ENCODE measurements at regions not wholly inside any gene's neighbourhood (a gene's known extent, or its start where the extent isn't known, plus 50 kb on each side); places are given as distances from the start of the nearest gene placed in this dataset.

DNA sequence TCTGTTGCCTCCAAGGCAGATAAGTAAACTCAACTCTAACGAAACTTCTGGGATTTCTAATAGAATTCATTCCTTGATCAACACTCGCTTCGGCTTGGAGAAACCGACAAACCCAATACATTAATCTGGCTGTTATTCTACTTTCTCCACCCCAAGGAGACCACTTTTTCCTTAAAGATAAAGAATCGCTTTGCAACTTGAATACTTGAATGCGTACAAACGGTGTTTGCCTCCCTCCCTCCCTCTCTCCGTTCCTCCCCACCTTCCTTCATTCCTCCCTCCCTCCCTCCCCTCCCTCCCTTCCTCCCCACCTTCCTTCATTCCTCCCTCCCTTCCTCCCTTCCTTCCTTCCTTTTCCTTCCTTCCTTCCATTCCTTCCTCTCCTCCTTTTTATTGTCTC lies 432.6 kb downstream of the HAPSTR1 start:
- DNase-seq: no peak

DNA sequence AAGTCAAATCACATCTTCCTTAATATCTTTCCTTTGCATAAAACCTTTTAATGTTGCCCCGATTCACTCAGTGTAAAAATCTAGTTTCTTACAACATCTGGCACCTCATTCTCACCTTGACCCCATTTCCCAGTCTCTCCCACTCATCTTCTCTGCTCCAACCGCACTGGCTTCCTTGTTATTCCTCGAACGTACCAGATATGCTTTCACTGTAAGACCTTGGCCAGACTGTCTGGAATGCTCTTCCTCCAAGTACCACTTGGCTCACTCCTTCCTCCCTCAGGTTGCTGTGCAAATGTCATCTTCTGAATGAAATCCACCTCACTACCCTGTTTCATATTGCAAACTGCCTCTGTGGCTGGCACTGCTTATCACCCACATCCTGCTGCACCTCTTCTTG lies 433.6 kb downstream of the HAPSTR1 start:
- DNase-seq: no peak

DNA sequence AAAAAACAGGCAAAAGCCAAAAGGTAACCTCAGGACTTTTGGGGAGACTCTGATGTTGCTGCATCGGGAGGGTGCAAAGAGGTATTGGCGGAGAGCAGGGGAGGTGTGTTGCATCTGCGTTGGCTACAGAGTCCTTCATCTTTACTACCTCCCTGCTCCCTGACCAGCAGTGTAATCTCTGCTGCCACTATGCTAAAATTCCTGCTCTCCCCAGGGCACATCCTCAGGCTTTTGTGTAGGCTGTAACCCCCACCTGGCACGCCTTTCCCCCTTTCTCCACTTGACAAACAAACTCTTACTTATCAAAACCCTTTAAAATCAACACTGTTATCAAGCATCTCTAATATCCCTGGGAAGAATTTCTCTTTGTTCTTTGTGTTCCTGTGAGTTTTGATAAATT lies 435.3 kb downstream of the HAPSTR1 start:
- DNase-seq: no peak

DNA sequence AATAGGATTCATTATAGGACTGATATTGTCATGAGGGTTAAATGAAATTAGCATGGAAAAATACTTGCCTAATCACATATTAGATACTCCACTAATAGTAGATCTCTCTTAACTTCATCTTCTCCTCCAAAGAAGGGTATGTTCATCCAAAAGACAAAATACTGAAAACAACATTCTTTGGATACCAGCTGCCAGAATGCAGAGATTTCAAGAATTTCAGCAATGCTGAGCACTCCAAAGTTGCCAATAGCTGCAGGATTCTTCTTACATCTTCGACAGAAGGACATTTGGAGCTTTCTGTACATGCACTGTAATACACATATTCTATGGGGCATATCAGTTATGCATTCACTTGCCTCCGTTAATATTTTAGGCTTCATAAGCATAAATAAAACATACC lies 436.5 kb downstream of the HAPSTR1 start:
- no peak for DNase-seq

DNA sequence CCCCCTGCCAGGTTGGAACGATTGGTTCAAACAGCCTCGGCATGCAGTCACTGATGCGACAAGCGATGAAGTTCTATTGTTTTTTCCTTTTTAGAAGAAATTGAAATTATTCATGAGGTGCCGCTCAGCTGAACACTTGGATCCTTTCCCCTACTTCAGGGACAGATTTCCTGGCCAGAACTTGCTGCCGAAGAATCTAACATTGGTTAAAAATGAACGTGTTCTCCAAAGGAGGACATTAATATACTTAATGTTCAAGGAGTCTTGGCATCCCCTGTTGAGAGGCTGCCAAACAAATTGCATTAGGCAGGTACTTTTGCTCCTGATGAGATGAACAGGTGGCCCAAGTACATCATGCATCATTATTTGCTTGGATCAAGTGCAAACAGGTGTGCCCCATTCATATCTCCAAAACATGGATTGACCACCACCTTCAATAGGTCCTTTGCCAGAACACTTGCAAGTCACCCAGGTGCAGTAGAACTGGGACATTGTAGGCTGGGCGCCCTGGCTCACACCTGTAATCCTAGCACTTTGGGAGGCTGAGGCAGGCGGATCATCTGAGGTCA lies 437.2 kb downstream of the HAPSTR1 start:
- DNase-seq: no peak

DNA sequence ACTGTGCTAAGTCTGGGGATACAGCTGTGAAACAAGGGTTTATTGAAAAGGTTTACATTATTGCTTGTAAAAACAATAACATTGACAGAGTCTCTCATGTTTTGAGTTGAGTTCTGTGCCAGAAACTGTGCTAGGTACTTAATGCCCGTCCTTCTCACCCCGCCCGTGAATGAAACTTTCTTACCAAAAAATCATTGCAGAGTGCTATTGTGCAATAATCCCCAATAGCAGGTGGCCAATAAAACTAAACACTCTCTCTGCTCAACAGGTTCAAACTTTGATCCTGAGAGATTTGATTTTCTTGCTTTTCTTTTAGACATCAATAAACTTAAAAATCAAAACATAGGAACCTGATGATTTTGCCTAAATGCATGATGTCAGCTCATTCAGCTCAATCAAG lies 441.6 kb downstream of the HAPSTR1 start:
- DNase-seq: no peak

DNA sequence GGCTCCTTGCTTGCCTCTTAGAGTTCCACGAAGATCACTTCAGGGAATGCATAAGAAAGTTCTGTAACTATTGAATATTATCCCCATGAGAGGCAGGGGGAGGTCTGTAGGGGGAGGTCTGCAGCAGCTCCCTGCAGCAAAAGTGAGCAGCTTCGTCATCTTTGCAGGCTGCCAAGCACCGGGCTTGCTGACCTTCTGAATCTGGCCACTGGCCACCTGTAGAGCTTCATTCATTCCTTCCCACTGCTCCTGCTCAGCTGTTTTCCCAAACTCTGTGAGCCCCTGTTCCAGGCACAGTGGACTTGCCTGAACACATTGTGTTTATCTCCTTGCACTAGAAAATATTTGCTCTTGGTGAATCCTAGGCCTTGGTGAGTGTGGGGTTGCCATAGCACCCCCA lies 443.3 kb downstream of the HAPSTR1 start:
- DNase-seq: no peak

DNA sequence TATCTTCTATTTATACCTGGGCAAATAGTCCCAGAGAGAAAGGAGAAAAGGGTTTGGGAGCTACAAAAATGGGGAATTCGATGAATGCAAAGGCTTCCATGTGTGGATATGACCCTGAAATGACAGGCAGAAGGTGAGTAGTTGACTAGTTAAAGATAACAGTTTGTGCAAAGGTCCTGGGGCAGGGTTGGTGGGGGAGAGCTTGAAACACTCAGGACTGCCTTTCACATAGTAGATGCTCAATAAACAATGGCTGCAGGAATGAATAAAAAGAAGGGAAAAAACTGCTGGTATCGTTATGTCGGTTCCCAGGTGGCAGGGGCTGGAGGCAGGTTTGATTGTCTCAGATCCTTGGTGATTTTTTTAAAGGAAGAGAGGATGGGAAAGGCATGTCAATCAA lies 445.5 kb downstream of the HAPSTR1 start:
- no peak for DNase-seq

DNA sequence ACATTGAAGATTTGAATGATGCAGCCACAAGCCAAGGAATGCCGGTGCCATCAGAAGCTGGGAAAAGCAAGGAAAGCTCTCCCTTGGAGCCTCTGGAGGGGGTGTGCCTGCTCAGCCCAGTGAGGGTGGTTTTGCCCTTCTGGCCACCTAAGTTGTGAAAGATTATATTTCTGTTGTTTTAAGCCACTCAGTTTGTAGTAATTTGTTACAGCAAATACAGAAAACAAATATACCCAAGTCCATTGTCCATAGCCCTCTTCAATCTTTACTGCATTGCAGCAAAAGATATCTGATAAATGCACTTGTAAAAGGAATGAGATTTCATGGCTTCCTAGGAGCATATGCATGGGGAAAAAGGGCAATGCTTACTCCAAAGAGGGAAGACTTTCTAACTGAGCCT lies 447.9 kb downstream of the HAPSTR1 start:
- DNase-seq: no peak

DNA sequence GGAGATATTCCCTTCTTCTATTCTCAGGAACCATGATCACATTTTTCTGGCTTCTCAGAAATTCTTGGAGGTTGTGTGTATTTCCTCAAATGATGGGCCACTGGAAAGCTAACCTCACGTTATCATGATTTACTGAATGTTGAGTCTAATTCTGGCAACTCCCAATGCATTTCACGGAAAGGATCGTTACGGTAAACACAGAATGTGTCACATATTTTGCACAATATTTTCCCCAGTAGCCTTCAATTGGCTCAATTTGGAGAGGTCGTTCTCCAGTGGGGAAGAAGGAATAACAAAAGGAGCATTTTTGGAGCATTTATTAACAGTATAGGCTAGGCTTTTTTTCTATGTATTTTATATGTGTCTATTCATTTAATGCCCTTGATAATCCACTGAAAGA lies 450.3 kb downstream of the HAPSTR1 start:
- DNase-seq: no peak

DNA sequence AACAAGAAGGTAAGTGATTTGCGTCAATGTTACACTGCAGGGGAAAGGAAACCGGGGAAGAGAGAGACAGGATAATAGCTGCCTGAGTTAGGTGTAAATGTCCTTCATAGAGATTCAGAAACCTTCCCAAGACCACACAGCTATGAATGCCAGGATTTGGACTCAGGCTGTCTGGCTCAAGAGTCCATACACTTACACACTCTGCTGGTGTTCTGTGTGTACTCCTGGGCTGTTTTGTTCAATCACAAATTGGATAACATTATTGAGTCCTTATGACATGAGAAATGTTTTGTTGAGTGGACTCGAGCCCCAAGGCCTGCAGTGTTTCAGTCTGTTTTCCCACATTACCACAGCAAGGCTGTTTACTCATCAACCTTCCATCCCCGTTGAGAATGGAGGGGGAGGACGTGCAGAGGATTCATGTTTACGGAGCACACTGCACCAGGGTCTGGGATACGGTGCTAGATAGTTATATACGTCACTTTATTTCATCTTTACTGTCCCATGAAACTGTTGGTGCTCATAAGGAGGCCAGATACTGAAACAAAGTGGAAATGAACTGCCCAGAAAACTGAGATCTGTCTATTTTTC lies 450.8 kb downstream of the HAPSTR1 start:
- DNase-seq: no peak

DNA sequence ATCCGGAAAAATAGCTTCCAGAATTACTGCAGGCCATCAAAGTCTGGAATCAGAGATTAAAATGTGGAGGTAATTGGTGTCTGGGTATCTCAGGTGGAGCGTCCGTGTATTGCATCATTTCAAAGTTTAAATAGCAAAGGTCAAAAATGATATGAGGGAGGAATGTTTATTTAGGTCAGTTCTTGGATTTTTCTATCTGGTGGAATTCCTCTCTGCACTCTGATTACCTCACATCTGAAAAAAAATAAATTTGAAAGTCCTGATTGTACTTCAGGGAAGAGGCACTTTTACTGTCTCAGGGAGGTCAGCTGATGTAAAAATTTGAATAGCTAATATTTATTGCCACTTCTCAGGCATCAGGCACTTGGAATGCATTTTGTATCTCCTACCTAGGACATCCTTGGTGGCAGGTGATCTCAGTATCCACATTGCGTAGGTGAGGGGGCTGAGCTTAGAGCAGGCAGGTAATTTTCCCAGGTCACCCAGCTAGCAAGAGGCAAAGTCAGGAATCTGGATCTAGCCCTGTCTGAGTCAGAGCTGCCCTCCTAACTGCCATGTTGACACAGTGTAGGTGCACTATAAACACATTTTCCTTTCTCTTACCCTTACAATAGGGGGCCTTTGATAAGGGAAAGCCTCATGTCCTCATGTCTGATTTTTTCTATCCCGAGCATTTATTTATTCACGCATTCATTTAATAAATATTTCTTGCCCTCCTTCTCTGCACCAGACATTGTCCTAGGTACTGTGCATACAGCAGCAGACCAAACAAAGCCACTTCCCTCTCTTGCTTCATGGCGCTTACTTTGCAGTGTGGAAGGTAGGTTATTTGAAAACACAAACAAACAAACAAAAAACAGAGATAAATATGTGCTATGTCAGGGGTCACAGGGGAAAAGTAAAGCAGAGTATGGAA lies 454.3 kb downstream of the HAPSTR1 start:
- no peak for DNase-seq

DNA sequence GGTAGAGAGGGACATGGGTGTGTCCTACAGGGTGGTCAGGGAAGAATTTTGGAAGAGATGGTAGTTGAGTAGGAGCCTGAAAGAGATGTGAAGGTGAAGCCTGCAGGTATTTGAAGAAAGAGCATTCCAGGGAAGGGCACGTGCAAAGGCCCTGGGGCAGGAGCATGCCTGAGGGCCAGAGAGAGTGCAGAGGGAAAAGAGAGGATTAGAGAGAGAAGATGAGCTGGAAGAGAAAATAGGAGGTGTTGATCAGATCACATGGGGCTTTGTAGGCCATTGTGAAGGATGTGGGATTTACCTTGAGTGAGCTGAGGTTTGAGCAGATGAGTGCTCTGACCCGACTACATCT lies 455.0 kb downstream of the HAPSTR1 start:
- no peak for DNase-seq

DNA sequence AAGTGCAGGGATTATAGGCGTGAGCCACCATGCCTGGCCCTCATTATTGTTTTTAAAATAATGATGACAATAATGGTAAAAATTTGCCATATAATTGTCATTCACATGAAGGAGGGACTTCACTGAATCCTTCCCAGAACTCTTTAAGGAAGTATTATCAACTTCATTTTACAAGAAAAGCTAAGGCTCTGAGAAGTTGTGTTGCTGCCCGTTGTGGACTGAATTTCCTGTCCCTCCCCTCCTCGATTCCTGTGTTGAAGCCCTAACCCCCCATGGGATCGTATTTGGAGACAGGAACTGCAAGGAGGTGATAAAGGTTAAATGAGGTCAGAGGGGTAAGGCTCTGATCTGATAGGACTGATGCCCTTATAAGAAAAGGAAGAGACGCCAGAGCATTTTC lies 458.0 kb downstream of the HAPSTR1 start:
- DNase-seq: no peak

DNA sequence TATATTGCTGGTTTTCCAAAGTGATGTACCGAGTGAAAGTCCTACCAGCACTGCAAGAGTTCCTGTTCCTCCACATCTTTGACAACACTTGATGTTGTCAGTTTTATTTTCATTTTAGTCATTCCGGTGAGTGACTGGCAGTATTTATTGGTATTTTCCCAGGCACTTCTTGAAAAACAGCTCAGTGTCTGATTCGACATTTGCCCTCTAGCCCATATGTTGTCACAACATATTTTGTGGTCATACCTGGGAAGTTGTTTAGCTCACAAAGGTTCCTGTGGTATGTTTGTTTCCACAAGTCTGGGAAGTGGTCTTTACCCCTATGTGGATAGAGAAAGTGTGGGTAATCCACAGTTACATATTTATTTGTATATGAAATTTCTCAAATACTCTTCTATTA lies 463.6 kb downstream of the HAPSTR1 start:
- no peak for DNase-seq

DNA sequence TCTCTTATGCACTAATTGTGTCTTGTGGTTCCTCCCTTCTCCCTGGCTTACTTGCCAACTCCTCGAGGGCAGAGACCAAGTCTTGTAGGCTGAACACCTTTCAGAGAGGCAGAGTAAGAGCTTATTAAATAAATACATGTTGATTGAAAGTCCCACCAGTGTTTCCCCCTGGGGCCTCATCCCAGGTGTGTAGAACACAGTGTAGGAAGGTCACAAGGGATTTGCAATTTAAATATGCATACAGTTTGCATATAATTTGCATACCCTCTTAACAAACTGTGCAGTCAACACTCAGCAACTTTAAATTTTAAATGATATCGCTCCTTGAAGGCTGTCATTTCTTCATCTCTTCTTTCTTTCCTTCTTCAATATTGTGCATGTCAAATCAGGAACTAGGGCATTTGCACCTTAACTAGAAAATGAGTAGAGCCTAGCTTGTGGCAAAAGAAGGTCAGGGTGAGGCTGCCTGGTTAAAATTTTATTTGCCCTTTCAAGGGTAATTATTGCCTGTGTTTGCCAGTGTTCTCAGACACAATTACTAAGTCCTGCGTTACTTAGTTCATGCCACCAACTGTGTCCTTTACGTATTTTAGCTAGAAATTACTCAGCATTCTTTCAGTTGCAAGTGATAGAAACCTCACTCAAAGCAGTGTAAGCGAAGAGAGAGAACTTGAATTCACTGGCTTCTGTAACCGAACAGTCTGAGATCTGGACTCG lies 465.7 kb downstream of the HAPSTR1 start:
- no peak for DNase-seq

DNA sequence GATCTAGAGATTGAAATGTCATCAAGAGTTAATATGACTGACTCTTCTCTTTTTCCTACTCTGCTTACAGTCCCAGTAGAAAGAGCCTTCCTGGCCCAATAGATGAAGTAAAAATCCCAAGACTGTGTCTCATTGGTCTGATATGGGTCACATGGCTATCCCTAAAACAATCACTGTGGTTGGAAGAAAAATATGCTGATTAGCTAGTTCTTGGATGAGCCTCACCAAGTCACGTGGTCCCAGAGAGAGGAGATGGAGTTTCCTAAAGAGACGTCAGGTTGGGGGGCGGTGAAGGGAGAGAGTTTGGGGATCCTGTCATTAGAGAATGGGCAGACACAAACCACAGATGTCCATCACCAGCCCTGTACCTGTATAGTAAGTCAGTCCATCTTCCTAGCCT lies 466.3 kb downstream of the HAPSTR1 start:
- DNase-seq: no peak

DNA sequence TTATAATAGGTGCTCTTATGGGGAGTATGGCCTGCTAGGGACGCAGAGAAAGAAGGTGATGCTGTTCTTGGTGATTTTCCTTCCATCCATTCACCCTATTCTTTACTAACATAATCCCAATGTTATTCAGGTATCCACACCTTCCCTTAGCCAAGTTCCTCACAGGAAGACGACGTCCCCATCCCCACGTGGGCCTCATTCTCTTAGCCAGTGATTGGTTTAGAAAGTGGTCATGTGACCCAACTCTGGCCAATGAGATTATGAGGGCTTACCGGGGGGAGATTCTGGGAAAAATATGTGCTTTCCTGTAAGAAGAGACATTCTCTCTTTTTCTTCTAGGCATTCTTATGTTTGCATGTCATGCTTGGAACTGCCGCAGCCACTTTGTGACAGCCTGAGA lies 474.7 kb downstream of the HAPSTR1 start:
- no peak for DNase-seq

DNA sequence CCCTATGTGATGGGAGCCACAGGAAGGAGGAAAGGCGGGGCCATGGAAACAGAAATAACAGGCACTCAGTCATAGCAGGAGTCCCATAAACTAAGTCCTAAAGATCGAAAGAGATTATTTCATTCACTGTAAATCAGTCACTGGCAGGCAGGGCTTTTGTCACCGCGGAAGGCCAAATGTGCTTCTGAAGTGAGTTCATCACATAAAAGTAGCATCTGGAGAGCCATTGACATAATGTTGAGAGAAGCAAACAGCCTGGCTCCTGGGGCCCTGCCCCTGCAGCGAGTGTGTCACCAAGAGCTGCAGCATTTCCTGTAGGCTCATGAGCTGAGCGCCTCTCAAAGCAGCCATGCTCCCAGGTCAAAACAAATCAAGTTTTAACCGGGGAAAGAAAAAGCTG lies 476.2 kb downstream of the HAPSTR1 start:
- no peak for DNase-seq

DNA sequence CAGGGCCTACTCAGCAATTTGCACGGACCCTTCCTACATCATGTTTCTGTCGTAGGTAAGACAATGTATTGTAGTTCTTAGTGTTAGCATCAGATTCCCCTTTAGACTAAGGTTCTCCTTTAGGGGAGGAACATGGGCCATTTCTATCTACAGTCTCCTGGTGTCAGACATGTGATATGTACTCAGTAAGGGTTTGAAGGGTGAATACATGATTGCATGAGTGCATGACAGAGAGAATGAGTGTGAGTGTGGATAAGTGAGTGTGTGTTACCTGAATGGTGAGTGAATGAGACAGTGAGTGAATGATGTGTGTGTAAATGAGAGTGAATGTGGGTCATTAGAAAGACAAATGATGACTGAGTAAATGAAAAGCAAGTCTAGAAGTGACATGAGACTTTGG lies 476.8 kb downstream of the HAPSTR1 start:
- DNase-seq: no peak

DNA sequence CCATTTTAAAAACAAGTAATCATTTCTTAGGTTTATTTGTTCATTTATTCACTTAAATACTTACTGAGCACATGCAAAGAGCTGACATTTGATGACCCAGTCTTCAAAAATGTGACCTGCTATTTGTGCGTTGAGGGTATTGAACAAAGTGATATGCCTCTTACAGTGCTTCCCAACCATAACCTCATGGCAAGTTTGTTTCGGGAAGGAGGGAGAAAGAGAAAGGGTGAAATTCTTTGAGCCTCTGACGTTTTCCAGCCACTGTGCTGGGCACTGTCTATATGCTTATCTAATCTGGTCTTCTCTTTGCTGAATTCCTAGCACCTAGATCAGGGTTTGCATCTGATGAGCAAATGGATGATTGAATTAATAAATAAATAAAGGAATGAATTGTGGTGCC lies 479.1 kb downstream of the HAPSTR1 start:
- DNase-seq: no peak

DNA sequence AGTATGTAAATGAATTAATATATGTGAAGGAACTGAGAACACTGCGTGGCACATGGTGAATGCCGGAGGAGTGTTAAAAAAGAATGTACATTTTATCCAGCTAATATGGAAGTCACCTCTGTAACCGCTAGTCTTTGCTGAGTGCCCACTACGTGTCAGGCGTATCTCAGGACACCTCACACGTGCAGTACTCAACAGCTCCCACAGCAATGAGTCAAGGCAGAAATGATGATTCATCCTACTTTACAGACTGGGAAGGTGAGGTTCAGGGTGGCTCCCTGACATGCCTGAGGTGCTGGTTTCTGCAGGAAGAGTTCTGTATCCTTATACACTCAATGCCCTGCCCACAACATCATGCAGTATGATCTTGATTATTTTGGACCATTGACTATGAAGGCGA lies 487.0 kb downstream of the HAPSTR1 start:
- no peak for DNase-seq

DNA sequence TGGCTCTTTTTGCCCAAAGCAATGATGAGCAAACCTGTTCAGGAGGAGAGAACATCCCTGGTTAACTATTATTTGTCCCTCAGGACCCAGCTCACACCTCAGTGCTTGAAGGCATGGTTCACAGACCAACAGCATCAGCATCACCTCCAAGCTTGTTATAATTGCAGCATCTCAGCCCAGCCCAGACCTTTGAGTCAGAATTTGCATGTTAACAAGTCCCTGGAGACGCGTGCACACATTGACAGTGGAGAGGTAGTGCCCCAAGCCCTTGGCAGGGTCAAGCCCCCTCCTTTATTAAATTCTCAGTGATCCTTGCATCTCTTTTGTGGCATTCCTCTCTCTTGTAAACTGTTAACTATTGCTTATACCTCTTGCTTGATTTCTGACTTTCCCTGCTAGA lies 488.6 kb downstream of the HAPSTR1 start:
- DNase-seq: no peak
